ENCODE measurements at regions not wholly inside any gene's neighbourhood (a gene's known extent, or its start where the extent isn't known, plus 50 kb on each side); places are given as distances from the start of the nearest gene placed in this dataset.

DNA sequence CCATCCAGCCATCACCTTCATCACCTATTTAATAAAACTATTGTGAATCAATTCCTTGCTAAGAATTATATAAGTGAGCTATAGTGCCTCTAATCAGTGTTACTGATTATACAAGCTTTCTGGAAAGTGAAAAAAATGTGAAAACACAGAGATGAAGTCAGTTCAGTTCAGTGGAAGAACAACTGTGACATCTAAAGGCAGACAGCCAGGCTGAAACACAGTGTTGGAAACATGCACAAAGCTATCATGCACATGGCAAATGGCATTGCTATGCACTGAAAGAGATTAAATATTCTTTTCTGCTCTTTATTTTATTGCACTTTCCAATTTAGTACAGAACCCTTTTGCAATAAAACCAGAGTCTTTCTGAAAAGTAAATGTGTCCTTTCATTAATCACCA is 294.0 kb downstream of the RBM26 start:
- no peaks in the 10 kb centered on the region for H3K4me1 ChIP-seq
- no peaks in the 10 kb centered on the region for H3K9me3 ChIP-seq (replicated peaks)
- no peaks in the 10 kb centered on the region for H3K27me3 ChIP-seq (ENCODE audit: low read depth)
- no peaks in the 10 kb centered on the region for H3K36me3 ChIP-seq
- H3K27ac ChIP-seq (replicated peaks), result no peak overlapping the region
- intact Hi-C loops (cut with micrococcal nuclease), result no loop called here
- H3K4me3 ChIP-seq, result no peak overlapping the region
- TF ChIP-seq, protein P1, sequence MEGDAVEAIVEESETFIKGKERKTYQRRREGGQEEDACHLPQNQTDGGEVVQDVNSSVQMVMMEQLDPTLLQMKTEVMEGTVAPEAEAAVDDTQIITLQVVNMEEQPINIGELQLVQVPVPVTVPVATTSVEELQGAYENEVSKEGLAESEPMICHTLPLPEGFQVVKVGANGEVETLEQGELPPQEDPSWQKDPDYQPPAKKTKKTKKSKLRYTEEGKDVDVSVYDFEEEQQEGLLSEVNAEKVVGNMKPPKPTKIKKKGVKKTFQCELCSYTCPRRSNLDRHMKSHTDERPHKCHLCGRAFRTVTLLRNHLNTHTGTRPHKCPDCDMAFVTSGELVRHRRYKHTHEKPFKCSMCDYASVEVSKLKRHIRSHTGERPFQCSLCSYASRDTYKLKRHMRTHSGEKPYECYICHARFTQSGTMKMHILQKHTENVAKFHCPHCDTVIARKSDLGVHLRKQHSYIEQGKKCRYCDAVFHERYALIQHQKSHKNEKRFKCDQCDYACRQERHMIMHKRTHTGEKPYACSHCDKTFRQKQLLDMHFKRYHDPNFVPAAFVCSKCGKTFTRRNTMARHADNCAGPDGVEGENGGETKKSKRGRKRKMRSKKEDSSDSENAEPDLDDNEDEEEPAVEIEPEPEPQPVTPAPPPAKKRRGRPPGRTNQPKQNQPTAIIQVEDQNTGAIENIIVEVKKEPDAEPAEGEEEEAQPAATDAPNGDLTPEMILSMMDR (IDR thresholded peaks at IDR 0.05; ENCODE audit: borderline replicate concordance), result no peak
- DNase-seq, result no peak

DNA sequence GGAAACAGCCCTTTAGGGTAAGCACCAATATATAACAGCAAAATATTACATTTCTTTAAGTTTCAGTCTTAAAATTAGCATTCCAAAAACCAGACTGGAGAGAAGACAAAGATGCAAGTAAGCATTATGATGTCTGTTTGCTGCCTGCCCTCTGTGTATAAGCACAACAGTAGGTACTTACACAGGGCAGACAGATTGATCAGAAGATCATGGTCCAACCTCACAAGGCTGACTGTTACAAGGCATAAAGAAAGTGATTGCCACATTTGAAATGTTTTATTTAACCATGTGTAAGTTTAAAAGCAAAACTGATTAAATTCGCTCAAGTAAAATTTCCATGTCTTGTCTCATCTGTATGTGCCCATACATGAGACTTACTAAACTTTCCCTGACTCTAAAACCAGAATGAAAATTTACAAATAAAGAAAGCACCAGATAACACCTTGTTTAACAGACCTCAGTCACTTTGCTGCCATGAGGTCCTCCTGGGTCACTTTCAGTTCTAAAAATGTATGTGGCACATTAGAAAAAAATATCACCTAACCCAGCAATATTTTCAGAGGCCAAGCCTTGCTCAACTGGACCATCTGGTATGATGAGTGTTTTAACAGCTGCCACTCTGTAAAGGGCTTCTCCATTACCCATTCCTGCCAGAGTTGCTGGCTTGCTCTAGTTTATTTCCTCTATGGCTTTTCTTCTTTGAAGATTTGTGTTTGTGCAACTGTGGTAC is 297.0 kb downstream of the RBM26 start:
- Histone ChIP-seq H3K9me3 (replicated peaks) (no peaks in the 10 kb centered on the region), H3K27me3 (ENCODE audit: low read depth) (no peaks in the 10 kb centered on the region), H3K27ac (replicated peaks) (no peak overlapping the region), H3K36me3 (no peaks in the 10 kb centered on the region), H3K4me3 (no peak overlapping the region), H3K4me1 (no peaks in the 10 kb centered on the region)
- no peak for DNase-seq
- intact Hi-C loops (cut with micrococcal nuclease), result no loop called here
- TF ChIP-seq, protein P1 (IDR thresholded peaks at IDR 0.05; ENCODE audit: borderline replicate concordance), result no peak

DNA sequence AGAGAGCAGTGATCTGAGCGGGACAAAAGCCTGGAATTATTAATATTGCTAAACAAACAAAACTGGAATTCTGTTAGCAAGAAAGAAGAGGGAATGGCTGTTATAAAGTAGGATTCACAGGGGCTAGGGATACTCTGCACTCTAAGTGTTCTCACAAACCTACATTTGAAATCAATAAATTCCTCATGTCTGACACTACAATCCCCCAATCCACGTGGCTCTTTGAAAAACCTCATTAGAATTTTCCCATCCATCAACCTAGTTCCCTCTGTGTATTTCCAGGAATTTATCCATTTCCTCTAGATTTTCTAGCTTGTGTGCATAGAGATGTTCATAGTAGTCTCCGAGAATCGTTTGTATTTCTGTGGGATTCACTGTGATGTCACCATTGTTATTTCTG is 307.5 kb downstream of the RBM26 start:
- TF ChIP-seq, protein P1 (IDR thresholded peaks at IDR 0.05; ENCODE audit: borderline replicate concordance), result no peak
- Histone ChIP-seq H3K4me1 (no peaks in the 10 kb centered on the region), H3K4me3 (no peak overlapping the region), H3K9me3 (replicated peaks) (peaks cover 4% of the 10 kb centered on the region), H3K27me3 (ENCODE audit: low read depth) (no peaks in the 10 kb centered on the region), H3K36me3 (no peaks in the 10 kb centered on the region), H3K27ac (replicated peaks) (no peak overlapping the region)
- DNase-seq, result no peak
- intact Hi-C loops (cut with micrococcal nuclease), result no loop called here

DNA sequence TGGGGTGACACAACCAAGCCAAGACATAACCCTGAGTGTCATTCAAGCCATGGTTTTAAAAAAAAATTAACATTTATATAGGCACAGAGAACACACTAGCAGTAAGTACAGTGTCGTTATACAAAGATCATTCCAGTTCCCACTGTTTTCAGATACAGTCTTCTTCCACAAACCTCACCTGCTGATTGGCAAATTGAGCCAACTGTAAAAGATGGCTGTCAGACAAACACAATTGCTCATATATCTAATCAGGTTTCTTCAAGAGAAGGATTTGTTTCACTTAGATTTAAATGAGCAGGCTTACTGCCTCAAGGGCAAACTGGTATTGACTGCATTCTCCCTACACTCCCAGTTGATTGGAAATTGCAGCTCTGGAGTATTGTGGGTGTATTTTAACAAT is 308.9 kb downstream of the RBM26 start:
- no peak overlapping the region for H3K27ac ChIP-seq (replicated peaks)
- H3K36me3 ChIP-seq, result no peaks in the 10 kb centered on the region
- no peak overlapping the region for H3K4me3 ChIP-seq
- no peak for DNase-seq
- TF ChIP-seq, protein P1 (IDR thresholded peaks at IDR 0.05; ENCODE audit: borderline replicate concordance), result no peak
- no peaks in the 10 kb centered on the region for H3K27me3 ChIP-seq (ENCODE audit: low read depth)
- intact Hi-C loops (cut with micrococcal nuclease), result no loop called here
- H3K4me1 ChIP-seq, result no peaks in the 10 kb centered on the region
- H3K9me3 ChIP-seq (replicated peaks), result no peaks in the 10 kb centered on the region

DNA sequence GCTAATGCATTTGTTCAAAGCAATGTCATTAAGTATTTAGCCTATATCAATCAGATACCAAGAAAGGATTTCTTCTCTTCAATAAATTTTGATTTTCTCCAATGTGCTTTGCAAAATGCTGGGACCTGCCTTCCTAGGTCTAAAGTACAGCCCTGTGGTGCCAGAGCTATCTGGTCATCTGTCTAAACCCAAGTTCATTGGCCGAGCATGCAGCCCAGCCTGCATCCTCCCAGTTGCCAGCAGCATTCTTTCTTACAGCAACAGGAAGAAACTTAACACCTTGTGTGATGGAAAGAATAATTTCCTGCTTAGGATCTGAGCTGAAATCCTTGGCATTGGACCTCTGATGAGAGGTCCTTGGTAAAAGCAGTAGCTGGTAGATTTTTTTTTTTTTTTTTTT is 310.0 kb downstream of the RBM26 start:
- TF ChIP-seq, protein P1 (IDR thresholded peaks at IDR 0.05; ENCODE audit: borderline replicate concordance), result no peak
- no peak overlapping the region for H3K27ac ChIP-seq (replicated peaks)
- H3K4me1 ChIP-seq, result no peaks in the 10 kb centered on the region
- no peak for DNase-seq
- H3K36me3 ChIP-seq, result no peaks in the 10 kb centered on the region
- H3K27me3 ChIP-seq (ENCODE audit: low read depth), result no peaks in the 10 kb centered on the region
- intact Hi-C loops (cut with micrococcal nuclease), result no loop called here
- no peak overlapping the region for H3K4me3 ChIP-seq
- no peaks in the 10 kb centered on the region for H3K9me3 ChIP-seq (replicated peaks)

Data from left ventricle myocardium inferior (tissue), 1 donor.